GM18873 (cell line): ENCODE measurements at regions not wholly inside any gene's neighbourhood (a gene's known extent, or its start where the extent isn't known, plus 50 kb on each side); places are given as distances from the start of the nearest gene placed in this dataset.

Experiments used
- ATAC-seq: cut with Tn5 transposase; IDR thresholded peaks from one replicate; pipeline ENCODE4 v1.9.1; 2021; ENCODE audit warnings: mild to moderate bottlenecking, moderate library complexity, moderate number of reproducible peaks; ENCODE audit not compliant: unreplicated experiment, low FRiP score

GRCh38 chr10:130230036-130230435 lies 93.8 kb downstream of the GLRX3 start:
- ATAC-seq: no peak

- no peak for ATAC-seq
Measured at GRCh38 chr10:130230611-130231010, 94.4 kb downstream of the GLRX3 start.

- ATAC-seq: no peak
Measured at GRCh38 chr10:130231251-130231741, 95.1 kb downstream of the GLRX3 start.

- no peak for ATAC-seq
Measured at GRCh38 chr10:130232166-130233034, 96.2 kb downstream of the GLRX3 start.

GRCh38 chr10:130233035-130233360 lies 96.8 kb downstream of the GLRX3 start:
- no peak for ATAC-seq

GRCh38 chr10:130233426-130233825 lies 97.2 kb downstream of the GLRX3 start:
- ATAC-seq: no peak

- ATAC-seq: no peak
Measured at GRCh38 chr10:130234171-130234965, 98.2 kb downstream of the GLRX3 start.

- ATAC-seq: no peak
Measured at GRCh38 chr10:130236711-130237110, 100.5 kb downstream of the GLRX3 start.

GRCh38 chr10:130240409-130240808 lies 104.2 kb downstream of the GLRX3 start:
- ATAC-seq: no peak

GRCh38 chr10:130242513-130242912 lies 106.3 kb downstream of the GLRX3 start:
- ATAC-seq: no peak

- ATAC-seq: no peak
Measured at GRCh38 chr10:130243015-130243414, 106.8 kb downstream of the GLRX3 start.

GRCh38 chr10:130244031-130244927 lies 108.1 kb downstream of the GLRX3 start:
- ATAC-seq: no peak

- no peak for ATAC-seq
Measured at GRCh38 chr10:130244928-130245495, 108.8 kb downstream of the GLRX3 start.

GRCh38 chr10:130246113-130246512 lies 109.9 kb downstream of the GLRX3 start:
- no peak for ATAC-seq

GRCh38 chr10:130250127-130250526 lies 113.9 kb downstream of the GLRX3 start:
- ATAC-seq: no peak

- ATAC-seq: no peak
Measured at GRCh38 chr10:130251766-130252165, 115.6 kb downstream of the GLRX3 start.

- ATAC-seq: no peak
Measured at GRCh38 chr10:130254243-130254642, 118.1 kb downstream of the GLRX3 start.

GRCh38 chr10:130254662-130255061 lies 118.5 kb downstream of the GLRX3 start:
- no peak for ATAC-seq

- ATAC-seq: no peak
Measured at GRCh38 chr10:130255777-130256176, 119.6 kb downstream of the GLRX3 start.

- no peak for ATAC-seq
Measured at GRCh38 chr10:130257897-130258296, 121.7 kb downstream of the GLRX3 start.
